HS-5 (cell line): ENCODE measurements at regions not wholly inside any gene's neighbourhood (a gene's known extent, or its start where the extent isn't known, plus 50 kb on each side); places are given as distances from the start of the nearest gene placed in this dataset.
"Not testable (repeated sequence)": the region's sequence is repeated elsewhere in the genome, so short reads cannot be mapped to it uniquely, and the experiment has no call there.

Experiments
- DNase-seq: peaks from one replicate; pipeline ENCODE4 v3.0.0-alpha.2; 2012; ENCODE audit warnings: low read depth

- DNase-seq = no peak
Observed at GRCh38 chr10:105644559-105644958, 1003.5 kb downstream of the SORCS3 start.

DNA sequence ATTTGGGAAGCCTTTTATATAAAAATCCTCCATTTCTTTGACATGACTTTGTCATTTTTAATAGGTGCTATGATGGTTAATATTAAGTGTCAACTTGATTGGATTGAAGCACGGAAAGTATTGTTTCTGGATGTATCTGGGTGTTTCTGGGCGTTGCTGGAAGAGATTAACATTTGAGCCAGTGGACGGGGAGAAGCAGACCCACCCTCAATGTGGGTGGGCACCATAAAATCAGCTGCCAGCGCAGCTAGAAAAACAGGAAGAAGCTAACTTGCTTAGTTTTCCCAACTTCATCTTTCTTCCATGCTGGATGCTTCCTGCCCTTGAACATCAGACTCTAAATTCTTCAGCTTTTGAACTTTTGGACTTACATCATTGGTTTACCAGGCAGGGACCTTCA, 1003.0 kb downstream of the SORCS3 start:
- no peak for DNase-seq

GRCh38 chr10:105643660-105644059, 1002.6 kb downstream of the SORCS3 start:
- no peak for DNase-seq

DNA sequence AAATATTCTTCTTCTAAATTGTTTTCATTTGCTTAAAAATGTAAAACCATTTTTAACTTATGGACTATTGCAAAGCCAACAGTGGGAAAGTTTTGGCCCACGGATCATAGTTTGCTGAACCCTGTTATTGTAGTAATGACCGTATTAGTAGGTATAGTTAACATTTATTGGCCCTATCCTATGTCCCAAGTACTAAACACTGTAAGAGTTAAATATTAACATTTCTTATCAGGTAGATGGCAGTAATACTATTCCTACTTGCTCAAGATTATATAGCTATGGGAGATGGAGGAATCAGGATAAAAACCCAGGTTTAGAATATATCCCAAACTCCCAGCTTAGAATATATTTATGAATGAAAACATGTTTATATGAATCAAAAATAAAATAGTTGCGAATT, 993.2 kb downstream of the SORCS3 start:
- DNase-seq = no peak

DNA sequence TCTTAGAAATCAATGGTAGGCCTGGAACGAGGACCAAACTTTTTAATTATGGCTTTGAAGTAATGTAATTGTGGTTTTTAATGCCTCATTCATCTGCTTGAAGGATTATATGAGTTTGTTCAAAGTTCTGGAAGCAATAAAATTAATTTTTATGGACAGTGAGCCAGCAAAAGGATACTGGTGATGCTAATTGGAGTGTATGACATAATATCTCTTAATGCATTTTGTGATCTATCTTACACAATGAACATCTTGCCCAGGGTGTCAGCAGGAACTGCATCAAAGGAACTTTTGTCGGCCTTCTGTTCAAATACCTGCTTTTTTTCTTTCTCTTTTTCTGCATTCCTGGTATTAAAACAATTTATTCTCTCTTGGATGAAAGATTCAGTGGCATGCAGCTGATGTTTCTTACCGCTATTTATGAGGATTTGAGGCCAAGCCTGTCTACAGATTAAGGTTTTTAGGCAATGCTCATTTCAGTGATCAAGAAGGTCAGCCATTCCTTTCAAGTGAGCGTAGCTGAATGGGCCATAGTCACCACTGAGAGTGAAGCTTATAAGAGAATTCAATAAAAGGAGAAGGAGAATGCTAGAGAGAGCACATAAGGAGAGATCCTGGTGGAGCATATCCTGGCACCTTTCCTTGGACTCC, 974.8 kb downstream of the SORCS3 start:
- no peak for DNase-seq

DNA sequence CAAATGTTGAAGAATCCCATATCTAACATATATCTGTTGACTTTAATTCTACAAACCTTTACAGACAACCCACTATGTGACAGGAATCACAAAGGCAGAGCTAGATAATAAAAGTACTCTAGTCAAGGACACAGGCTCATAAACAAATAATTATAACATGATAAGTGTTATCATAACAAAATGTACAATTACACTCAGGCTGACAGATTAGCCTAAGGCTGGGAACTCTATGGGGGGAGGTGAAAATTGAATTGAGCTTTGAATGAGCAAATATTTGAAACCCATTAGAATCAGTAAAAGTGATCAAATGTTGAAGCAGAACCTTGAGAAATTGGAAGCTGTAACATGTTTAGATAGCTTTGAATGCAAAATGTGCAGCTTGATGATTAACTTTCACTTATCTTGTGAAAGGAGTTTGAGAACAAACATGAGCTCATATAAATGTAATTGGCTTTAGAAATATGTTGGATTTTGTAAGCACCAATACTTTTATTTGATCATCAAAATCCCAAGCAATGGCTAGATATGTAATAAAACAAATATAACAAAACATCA, 970.2 kb downstream of the SORCS3 start:
- no peak for DNase-seq

DNA sequence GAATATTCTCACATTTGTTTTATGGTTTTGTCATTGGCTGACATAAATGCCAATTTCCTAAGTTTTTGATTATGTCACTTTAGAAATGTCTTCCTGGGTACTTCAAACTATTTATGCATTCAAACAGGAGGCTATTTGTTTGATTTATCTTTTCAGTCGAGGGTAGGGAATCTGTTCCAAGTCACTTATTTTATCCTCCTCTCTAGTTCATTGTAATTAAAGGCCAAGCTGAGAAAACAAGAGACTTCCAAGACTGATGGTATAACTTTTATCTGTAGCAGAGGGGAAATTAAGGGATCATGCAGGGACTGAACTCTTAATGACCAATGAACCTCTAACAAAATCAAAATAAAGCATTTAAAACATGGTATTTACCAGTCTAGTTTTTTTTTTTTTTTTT, 968.4 kb downstream of the SORCS3 start:
- DNase-seq = no peak

DNA sequence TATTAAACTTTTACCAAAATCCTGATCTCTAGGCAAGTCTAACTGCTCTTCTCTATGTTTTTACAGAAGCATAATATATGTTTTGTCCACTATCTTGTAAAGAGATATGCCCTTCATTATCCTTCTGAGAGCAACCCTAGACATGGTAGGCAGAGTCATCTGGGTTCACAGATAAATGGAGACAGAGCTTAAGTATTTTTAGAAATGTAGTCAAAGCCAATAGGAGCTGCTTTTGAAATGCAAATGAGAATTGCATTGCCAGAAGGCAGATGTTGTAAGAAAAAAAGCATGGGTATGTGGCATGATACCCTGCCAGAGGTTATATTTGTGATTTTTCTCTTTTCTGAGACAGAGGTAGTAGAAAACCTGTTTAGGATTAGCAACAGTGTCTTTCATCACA, 964.8 kb downstream of the SORCS3 start:
- no peak for DNase-seq

DNA sequence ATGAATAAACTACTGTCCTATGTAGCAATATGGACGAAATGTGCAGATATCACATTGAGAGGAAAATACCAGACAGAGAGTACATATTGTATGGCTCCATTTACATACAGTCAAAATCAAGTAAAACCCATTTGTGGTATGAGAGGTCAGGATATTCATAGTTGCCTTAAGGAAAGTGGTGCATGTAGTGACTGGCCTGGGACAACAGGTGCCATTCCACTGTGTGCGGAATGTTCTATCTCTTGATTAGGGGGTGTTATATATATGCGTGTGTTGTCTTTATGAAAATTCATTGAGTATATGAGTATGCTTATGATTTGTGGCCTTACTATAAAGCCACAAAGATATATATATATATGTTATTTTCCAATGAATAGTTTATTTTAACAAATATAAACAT, 964.0 kb downstream of the SORCS3 start:
- no peak for DNase-seq

- DNase-seq = no peak
Observed at GRCh38 chr10:105598207-105598606, 957.1 kb downstream of the SORCS3 start.

DNA sequence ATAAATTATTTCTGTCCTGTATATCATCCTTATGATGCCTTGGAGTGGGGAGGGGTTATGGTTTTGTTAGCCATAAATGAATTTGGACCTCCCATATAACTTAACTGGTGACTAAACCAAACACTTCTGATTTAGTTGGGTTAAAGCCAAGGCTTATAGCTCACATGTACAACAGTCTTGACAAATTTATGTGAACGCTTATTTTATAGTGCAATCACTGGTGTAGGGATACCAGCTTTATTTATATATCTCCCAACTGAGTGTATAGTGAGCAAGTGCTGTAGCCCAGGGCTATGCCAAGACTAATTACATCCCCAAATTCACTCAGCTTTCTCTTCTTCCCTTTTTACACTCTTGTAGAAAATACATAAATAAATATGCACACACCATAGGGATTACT, 956.2 kb downstream of the SORCS3 start:
- DNase-seq = no peak

DNA sequence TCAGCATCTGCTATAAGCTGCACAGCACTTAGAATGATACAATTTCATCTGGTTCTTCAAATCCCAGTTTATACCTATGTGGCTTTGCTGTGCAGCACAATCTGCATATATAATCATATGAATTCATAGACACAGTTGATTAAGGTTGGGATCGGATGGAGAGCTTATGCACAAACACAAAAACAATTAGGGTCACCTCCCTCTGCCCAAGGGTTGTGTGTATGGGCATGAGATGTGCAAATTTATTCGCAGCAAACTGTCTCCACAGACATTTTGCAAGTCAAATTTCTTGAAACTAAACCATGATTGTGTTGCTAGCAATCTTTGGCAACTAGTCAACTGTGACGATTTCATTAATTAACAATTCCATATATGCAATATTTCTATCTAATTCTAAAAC, 955.7 kb downstream of the SORCS3 start:
- no peak for DNase-seq

- DNase-seq = no peak
Observed at GRCh38 chr10:105594296-105594695, 953.2 kb downstream of the SORCS3 start.

DNA sequence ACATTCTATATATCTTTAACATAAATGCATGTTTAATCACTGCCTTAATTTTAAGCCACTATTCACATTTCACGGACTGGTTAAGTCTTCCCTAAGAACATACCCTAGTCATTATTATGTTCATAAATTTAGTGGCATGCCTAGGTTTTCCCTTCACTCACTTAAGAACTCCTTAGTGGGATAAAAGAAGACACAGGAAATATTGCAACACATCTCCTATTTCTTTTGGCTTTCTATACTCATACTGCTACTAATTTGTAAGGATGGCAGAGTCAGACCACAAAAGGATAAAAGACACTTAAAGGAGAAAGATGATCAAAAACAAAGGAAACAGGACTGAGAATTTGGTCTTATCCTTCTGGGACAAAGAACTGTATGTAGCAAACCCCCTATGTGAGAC, 951.4 kb downstream of the SORCS3 start:
- no peak for DNase-seq

DNA sequence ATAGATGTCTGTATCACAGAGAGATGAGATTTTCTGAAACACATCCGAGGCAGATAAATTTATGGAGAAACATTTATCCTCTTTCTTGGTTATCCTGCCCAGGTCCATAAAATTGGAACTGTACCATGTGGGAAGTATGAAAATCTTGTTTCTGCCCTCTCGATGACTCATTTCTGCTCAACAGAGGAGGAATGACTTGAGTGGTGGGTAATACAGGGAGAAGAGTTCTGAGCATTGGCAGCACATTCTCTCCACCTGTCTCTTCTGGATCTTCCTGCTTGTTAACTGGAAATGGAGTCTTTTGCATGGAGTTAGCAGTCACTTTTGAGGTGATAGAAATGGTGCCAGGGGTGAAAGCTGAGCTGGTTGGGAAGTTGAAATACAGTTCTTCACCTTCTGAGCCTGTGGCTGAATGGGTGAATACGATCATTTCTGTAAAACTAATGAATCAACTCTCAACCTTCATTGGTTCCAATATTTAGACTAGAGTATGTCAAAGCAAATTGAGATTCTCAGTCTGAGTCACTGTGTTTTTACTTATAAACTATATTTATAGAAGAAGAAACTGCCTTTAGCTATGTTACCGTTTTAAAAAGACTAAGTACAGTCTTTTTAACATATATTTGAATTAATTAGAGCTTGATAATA, 945.5 kb downstream of the SORCS3 start:
- DNase-seq = no peak

DNA sequence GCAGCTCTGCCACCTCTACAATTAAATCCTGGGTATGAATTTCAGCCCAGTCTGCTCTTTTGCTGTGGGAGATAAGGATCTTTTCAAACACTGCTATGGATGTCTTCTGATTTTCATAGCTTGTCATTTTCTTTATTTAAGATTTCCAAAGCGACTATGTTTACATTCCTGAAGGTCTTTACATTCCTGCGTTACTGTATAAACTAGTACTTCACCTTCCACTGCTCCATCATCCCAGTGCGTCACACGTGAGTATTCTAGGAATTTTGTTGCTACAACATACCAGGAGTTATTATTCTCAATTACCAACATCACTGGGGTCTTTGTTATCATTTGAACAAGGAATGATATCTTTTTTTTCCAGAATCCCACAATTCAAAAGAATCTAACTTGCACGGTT, 944.7 kb downstream of the SORCS3 start:
- DNase-seq = peak; percentile 37

- no peak for DNase-seq
Observed at GRCh38 chr10:105585171-105585570, 944.1 kb downstream of the SORCS3 start.

DNA sequence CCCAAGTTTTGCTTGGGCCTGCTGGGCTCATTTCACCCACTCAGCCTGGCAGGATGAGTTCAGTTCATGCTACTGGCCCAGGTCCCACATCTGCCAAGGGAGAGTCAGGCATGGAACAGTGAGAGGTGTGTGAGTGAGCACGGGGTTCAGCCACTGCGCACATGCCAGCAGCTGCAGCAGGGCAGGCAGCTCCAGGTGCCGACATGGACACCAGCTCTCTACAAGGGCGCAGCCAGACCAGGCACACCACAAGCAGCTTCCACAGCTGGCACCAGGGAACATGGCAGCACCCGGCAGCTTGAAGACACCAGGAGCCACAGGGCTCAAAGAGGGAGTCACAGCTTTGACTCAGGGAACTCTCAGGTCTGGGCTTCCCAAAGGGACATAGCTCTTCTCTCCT, 938.0 kb downstream of the SORCS3 start:
- no peak for DNase-seq

DNA sequence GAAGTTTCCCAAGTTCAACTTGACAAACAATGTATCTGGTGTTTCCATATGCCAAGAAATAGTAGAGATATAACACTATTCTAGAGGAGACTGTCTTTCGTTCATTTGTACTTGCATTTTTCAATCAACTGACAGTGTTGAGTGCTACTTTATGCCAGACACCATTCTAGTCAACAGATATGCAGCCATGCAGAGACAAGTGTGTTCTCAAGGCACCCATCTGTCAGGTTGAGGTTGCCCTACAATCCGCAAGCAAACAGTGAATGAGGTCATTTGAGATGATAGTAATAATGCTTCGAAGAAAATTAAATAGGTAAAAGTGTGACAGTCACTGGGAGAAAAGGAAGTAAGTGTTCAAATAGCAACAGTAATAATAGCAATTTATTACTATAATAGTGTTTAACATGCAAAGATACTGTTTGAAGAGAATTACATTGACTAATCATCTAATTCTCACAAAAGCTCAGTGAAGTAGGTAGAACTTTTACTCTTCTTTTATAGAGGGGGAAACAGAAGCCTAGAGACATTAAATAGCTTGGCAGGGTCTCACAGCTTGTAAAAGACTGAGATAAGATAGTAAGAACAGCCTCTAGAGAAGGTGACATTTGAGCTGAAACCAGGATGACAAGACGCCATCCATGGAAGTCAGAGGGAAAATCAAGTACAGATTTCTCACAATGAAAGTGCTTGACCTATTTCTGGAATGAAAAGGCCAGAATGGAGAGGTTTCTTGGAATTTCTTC, 936.9 kb downstream of the SORCS3 start:
- DNase-seq = no peak

DNA sequence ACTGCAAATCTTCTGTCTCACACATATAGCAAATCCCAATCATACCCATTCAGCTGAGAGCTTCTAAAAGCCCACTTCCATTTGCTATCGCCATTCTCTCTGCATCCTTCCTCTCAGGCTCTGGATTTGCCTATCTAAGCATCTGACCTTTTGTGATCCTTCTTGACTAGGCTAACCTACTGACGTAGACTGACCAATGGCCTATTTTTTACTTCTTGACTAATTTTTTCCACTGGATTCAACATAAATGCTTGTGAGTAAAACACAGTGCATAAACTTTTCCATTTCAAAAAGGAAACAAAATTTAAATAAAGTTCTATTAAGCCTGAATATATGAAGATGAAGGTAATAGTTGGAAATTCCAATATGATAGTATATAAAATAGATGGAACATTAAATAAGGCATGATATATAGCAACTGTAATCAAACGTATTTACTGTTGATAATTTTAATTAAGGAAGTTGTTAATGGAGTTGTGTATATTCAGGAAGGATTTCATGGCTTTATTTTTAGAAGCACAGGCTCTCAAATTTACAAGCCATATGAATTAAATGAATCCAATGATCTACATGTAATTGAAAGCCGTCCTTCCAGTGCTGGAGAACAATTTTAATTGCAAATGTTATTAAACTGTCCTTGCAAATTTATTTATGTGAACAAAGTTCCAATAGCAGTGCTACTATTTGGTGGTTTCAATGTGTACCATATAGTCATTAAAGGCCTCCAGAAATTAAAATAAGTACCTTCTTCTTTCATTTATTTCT, 918.4 kb downstream of the SORCS3 start:
- DNase-seq = no peak

- DNase-seq = not testable (repeated sequence)
Observed at GRCh38 chr10:105550453-105550852, 909.4 kb downstream of the SORCS3 start.

DNA sequence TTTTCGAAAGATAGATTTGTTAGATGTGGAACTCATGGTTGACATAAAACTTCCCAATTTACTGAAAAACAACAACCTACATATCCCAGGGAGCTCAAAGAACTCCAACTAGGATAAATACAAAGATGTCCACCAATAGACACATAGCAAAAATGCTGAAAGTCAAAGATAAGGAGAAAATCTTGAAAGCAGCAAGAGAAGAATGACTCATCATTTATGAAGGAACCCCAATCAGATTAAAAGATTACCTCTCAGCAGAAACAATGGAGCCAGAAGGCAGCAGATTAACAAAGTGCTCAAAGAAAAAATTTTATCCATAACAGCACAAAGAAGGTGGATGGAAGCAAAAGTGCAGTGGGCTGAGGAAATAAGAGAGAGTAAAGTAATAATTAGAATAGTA, 908.6 kb downstream of the SORCS3 start:
- DNase-seq = no peak
